GM21528 (cell line): ENCODE measurements at regions not wholly inside any gene's neighbourhood (a gene's known extent, or its start where the extent isn't known, plus 50 kb on each side); places are given as distances from the start of the nearest gene placed in this dataset.

Experiments
- ATAC-seq: cut with Tn5 transposase; IDR thresholded peaks from one replicate; pipeline ENCODE4 v1.9.1; 2021; ENCODE audit warnings: mild to moderate bottlenecking, moderate library complexity; ENCODE audit not compliant: unreplicated experiment, low FRiP score

GRCh38 chr1:4085546-4085945, 185.5 kb upstream of the C1orf174 start:
- no peak for ATAC-seq

- no peak for ATAC-seq
Measured at GRCh38 chr1:4086085-4086850, 186.2 kb upstream of the C1orf174 start.

GRCh38 chr1:4086921-4087320, 186.8 kb upstream of the C1orf174 start:
- ATAC-seq: no peak

GRCh38 chr1:4087530-4088420, 187.7 kb upstream of the C1orf174 start:
- ATAC-seq: no peak

GRCh38 chr1:4088676-4089075, 188.6 kb upstream of the C1orf174 start:
- no peak for ATAC-seq

- no peak for ATAC-seq
Measured at GRCh38 chr1:4089421-4090175, 189.5 kb upstream of the C1orf174 start.

- no peak for ATAC-seq
Measured at GRCh38 chr1:4090556-4090955, 190.5 kb upstream of the C1orf174 start.

GRCh38 chr1:4090976-4091660, 191.0 kb upstream of the C1orf174 start:
- no peak for ATAC-seq

GRCh38 chr1:4091996-4092395, 191.9 kb upstream of the C1orf174 start:
- ATAC-seq: no peak

GRCh38 chr1:4093856-4094565, 193.9 kb upstream of the C1orf174 start:
- no peak for ATAC-seq

GRCh38 chr1:4095433-4095971, 195.4 kb upstream of the C1orf174 start:
- no peak for ATAC-seq

GRCh38 chr1:4101459-4102161, 201.5 kb upstream of the C1orf174 start:
- ATAC-seq: no peak

- no peak for ATAC-seq
Measured at GRCh38 chr1:4105300-4105880, 205.3 kb upstream of the C1orf174 start.

- no peak for ATAC-seq
Measured at GRCh38 chr1:4106731-4107130, 206.7 kb upstream of the C1orf174 start.

GRCh38 chr1:4107291-4107690, 207.2 kb upstream of the C1orf174 start:
- no peak for ATAC-seq

- no peak for ATAC-seq
Measured at GRCh38 chr1:4108331-4108730, 208.3 kb upstream of the C1orf174 start.

- ATAC-seq: no peak
Measured at GRCh38 chr1:4108758-4109627, 208.9 kb upstream of the C1orf174 start.

- ATAC-seq: no peak
Measured at GRCh38 chr1:4109628-4109940, 209.5 kb upstream of the C1orf174 start.
